ENCODE measurements at regions not wholly inside any gene's neighbourhood (a gene's known extent, or its start where the extent isn't known, plus 50 kb on each side); places are given as distances from the start of the nearest gene placed in this dataset.
"Not testable (repeated sequence)": the region's sequence is repeated elsewhere in the genome, so short reads cannot be mapped to it uniquely, and the experiment has no call there.

DNA sequence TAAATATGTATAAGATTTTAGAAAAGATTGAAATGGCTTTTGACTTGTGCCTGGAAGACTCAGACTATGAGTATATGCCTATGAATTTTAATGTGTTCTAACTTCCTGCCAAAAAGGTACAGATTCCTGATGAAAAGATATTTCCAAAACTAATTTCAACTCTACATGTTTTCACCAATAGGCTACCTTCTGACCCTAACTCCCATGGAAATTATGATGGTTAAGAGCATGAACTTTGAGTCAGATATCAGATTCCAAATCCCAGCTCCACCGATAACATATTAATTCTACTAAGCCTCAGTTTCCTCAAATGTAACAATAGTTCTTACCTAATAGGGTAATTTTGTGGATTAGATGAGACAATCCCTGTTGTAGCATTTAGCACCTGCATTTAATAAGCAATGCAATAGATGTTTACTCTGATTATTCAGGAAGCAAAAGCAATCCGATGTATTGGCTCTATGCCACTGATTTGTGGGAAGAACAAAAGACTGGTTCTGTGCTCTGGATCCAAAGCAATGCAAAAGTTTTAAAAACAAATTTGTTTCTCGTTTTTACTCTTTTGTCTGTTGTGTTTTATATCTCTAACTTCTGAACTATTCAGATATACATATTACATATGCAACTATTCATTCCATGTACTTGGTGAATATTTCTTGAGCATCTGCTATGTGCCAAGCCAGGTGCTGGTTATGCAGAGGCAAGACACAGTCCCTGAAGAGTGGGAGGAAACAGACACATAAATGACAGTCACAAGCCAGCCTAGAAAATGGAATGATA lies 115.4 kb downstream of the GATA6 start:
- DNase-seq (ENCODE audit: low spot score) = no peak

GRCh38 chr18:22283855-22284254 lies 114.5 kb downstream of the GATA6 start:
- DNase-seq (ENCODE audit: low spot score) = not testable (repeated sequence)

DNA sequence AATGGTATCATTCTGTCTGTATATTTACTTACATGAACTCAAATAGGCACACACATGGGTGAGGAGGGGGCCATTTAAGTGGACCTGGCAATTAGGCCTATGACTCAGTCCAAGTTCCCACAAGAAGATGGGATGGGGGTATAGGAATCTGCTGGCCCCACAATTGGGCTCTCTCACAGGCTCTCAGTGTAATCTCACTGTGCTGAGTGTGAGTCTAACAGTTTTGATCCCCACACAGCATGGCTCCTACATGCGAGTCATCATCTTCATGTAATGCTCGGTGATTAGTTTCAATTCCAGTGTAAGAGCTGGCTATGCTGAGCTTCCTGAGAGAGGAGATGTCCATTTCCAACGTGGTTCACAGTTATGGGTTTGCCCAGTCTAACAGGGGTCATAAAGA lies 114.0 kb downstream of the GATA6 start:
- peak; percentile 21 for DNase-seq (ENCODE audit: low spot score)

DNA sequence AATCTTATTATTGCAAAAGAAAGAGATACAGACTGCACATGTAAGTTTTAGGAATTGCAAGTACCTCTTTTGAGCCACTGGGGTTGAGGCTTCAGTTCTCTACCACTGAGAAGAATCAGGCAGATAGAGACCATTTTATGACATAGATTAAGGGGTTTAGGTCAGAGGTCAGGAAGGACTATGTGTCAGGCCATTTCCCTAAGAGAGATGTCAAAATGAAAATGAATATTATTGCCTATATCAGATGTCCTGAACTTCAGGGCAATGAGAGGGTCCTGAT lies 113.7 kb downstream of the GATA6 start:
- DNase-seq (ENCODE audit: low spot score) = no peak

- peak; percentile 93 for DNase-seq (ENCODE audit: low spot score)
Observed at GRCh38 chr18:22282311-22283115, 113.1 kb downstream of the GATA6 start.

- no peak for DNase-seq (ENCODE audit: low spot score)
Observed at GRCh38 chr18:22280453-22280750, 111.0 kb downstream of the GATA6 start.

GRCh38 chr18:22279741-22280452 lies 110.5 kb downstream of the GATA6 start:
- DNase-seq (ENCODE audit: low spot score) = no peak

GRCh38 chr18:22278798-22279197 lies 109.4 kb downstream of the GATA6 start:
- no peak for DNase-seq (ENCODE audit: low spot score)

DNA sequence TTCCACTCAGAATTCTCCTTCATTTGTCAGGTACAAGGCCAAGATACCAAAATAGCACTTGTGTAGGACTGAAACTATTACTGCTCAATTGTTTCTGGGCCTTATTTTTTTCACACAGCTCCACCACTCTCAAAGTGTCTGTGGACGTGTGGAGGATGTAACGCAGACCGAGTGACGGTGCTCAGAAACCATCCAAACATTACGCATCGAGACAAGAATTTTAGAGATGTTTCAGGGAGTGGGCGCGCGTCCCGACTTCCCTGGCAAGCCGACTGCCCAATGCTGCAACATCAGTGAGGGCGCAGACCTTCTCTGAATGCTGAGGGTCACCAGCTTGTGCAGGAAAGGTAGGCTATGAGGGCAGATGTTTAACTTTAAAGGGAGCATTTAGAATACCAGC lies 108.4 kb downstream of the GATA6 start:
- DNase-seq (ENCODE audit: low spot score) = no peak

DNA sequence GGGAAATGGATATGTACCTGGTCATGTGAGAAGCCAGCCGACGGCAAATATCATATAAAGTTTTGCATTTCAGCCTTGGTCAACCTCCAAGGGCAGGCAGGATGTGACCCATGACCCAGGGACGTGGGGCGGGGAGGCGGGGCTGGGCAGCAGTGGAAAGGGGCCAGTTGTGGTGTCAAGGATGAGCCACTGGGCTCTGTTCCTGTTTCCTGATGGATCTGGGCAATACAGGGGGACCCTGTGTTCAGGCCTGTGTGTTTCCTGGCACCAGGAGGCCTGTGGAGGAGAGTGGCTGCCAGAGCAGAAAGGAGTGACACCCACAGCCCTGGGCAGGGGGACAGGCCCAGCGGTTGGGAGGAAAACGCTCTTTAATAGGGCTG lies 106.9 kb downstream of the GATA6 start:
- no peak for DNase-seq (ENCODE audit: low spot score)

GRCh38 chr18:22275706-22276333 lies 106.4 kb downstream of the GATA6 start:
- no peak for DNase-seq (ENCODE audit: low spot score)

- no peak for DNase-seq (ENCODE audit: low spot score)
Observed at GRCh38 chr18:22273101-22274039, 104.0 kb downstream of the GATA6 start.

- no peak for DNase-seq (ENCODE audit: low spot score)
Observed at GRCh38 chr18:22272242-22272641, 102.9 kb downstream of the GATA6 start.

DNA sequence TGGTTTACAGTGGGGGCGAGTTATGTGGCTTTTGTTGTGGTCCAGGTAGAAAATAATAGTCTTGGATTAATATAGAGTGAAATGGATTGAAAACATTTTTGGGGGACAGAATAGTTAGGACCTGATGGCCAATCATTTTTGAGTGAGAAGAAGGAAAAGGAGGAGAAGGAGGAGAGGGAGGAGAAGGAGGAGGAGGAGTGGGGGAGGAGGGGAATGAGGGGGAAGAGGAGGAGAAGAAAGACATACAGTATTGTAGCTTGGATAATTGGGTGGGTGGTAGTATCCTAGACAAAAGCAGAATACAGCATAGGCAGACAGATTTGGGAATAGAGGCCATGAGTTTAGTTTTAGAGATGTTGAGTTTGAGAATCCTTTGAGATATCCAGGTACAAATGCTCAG lies 101.6 kb downstream of the GATA6 start:
- no peak for DNase-seq (ENCODE audit: low spot score)

DNA sequence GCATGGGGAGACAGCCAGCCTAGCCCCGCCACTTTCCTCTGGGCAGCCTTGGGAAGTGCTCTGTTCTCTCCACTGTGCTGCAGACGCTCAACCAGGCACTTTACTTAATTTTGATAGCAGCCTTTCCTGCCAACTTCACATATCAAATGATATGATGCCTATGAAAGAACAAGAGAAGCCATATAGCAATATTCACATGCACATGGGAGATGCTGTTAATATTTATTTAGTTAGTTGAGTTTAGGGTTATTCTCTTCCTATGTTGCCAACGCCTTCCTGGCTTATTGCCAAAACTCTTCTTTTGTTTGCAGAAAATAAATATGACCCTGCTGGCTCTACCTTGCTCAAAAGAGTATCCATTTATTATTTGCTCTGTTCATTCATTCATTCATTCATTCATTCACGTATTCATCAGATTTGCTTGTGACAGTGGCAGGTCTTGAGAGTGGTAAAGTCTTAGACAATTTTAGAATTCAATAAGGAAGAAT lies 99.3 kb downstream of the GATA6 start:
- DNase-seq (ENCODE audit: low spot score) = no peak

GRCh38 chr18:22267697-22268096 lies 98.3 kb downstream of the GATA6 start:
- no peak for DNase-seq (ENCODE audit: low spot score)

- DNase-seq (ENCODE audit: low spot score) = no peak
Observed at GRCh38 chr18:22267225-22267624, 97.8 kb downstream of the GATA6 start.

- no peak for DNase-seq (ENCODE audit: low spot score)
Observed at GRCh38 chr18:22265838-22266237, 96.4 kb downstream of the GATA6 start.

DNA sequence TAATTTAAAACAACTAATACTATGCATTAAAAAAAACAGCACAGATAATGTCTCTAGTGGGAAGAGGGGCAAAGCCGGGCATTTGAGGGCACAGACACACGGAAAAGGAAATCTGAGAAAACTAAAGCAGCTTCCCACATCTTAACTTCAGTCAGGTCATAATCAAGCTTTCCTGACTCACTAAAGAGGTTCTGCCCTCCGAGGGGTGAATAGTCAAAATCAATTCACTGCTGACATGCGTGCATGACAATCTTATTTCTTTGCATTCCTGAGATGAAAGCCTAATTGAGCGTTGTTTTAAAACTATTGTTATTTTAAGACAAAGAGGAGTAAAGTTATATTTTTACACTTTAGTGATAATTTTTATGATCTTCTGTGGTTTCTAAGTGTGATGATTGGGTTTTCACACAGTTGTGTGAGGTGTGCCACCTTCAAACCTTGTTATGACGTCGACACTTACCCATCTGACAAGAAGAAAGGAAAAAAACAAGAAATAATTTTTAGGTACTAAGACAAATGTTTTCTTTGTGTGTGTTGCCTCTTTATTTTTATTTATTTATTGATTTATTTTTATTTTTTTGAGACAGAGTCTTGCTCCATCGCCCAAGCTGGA lies 90.9 kb downstream of the GATA6 start:
- no peak for DNase-seq (ENCODE audit: low spot score)

DNA sequence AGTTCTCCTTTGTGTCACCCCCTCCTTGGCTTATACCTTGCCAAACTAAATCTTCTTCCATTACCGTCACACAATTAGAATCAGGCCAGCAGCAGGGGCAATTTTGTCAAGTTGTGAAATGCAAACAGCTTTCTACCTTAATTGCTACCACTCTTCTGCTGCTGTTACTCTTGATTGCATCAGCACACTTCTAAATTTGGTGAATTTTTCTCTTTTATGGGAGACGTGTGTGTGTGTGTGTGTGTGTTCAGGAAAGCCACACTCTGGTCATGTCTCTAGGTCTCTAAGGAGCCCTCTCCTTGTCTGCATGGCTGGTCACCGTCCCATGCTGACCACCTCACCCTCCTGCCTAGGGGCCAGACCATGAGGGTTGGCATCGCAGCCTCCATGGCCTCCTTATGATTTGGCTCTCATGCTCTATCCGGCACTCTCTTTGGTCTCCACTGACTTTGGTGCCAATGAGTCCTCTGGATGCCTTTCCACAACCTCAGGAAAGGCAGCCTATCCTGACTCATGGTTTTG lies 87.7 kb downstream of the GATA6 start:
- no peak for DNase-seq (ENCODE audit: low spot score)

DNA sequence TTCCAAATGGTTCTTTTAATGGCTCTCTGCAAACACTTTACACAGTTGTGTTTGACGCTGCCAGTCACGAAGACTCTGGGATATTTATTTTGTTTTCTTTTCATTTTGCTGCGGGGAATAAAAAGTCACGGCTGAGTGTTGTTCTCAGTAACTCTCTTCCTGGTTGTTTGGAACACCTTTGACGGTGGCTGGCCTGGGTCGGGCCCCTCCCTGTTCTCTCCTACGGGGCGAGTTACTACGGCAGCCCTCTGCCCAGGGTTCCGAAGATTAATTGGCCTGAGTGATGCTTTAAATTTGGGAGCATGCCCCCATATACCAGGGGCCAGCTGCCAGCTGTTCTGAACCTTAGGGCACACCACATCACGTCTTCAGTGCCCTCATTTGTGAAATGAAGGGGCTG lies 84.7 kb downstream of the GATA6 start:
- no peak for DNase-seq (ENCODE audit: low spot score)

All from kidney tubule cell (primary cell).